HG03139 (cell line): ENCODE measurements at regions not wholly inside any gene's neighbourhood (a gene's known extent, or its start where the extent isn't known, plus 50 kb on each side); places are given as distances from the start of the nearest gene placed in this dataset.
"Not testable (repeated sequence)": the region's sequence is repeated elsewhere in the genome, so short reads cannot be mapped to it uniquely, and the experiment has no call there.

Experiments used
- ATAC-seq: cut with Tn5 transposase; IDR thresholded peaks from one replicate; pipeline ENCODE4 v1.9.1; 2021; ENCODE audit not compliant: unreplicated experiment

GRCh38 chr2:34174506-34174905 is 575.4 kb upstream of the FAM98A start:
- ATAC-seq = no peak

- ATAC-seq = no peak
Observed at GRCh38 chr2:34162231-34162630, 563.1 kb upstream of the FAM98A start.

GRCh38 chr2:34161549-34161948 is 562.5 kb upstream of the FAM98A start:
- no peak for ATAC-seq

- ATAC-seq = no peak
Observed at GRCh38 chr2:34159901-34160300, 560.8 kb upstream of the FAM98A start.

- no peak for ATAC-seq
Observed at GRCh38 chr2:34153484-34153883, 554.4 kb upstream of the FAM98A start.

GRCh38 chr2:34147780-34148179 is 548.7 kb upstream of the FAM98A start:
- ATAC-seq = no peak

- ATAC-seq = no peak
Observed at GRCh38 chr2:34143149-34143548, 544.0 kb upstream of the FAM98A start.

GRCh38 chr2:34142531-34143008 is 543.5 kb upstream of the FAM98A start:
- ATAC-seq = not testable (repeated sequence)

GRCh38 chr2:34133065-34133464 is 534.0 kb upstream of the FAM98A start:
- ATAC-seq = not testable (repeated sequence)

- no peak for ATAC-seq
Observed at GRCh38 chr2:34126279-34126678, 527.2 kb upstream of the FAM98A start.

- ATAC-seq = no peak
Observed at GRCh38 chr2:34123996-34124785, 525.1 kb upstream of the FAM98A start.

GRCh38 chr2:34121076-34121475 is 522.0 kb upstream of the FAM98A start:
- ATAC-seq = no peak

GRCh38 chr2:34115076-34115475 is 516.0 kb upstream of the FAM98A start:
- ATAC-seq = no peak

GRCh38 chr2:34112161-34112560 is 513.1 kb upstream of the FAM98A start:
- ATAC-seq = no peak

GRCh38 chr2:34110392-34110791 is 511.3 kb upstream of the FAM98A start:
- ATAC-seq = no peak

GRCh38 chr2:34107811-34108210 is 508.7 kb upstream of the FAM98A start:
- ATAC-seq = no peak

GRCh38 chr2:34105006-34105767 is 506.1 kb upstream of the FAM98A start:
- no peak for ATAC-seq

- no peak for ATAC-seq
Observed at GRCh38 chr2:34104601-34105000, 505.5 kb upstream of the FAM98A start.

- no peak for ATAC-seq
Observed at GRCh38 chr2:34103437-34103836, 504.3 kb upstream of the FAM98A start.

GRCh38 chr2:34102339-34102738 is 503.2 kb upstream of the FAM98A start:
- ATAC-seq = no peak

GRCh38 chr2:34099377-34099776 is 500.3 kb upstream of the FAM98A start:
- ATAC-seq = no peak

GRCh38 chr2:34098256-34098655 is 499.2 kb upstream of the FAM98A start:
- no peak for ATAC-seq
